ENCODE measurements at regions not wholly inside any gene's neighbourhood (a gene's known extent, or its start where the extent isn't known, plus 50 kb on each side); places are given as distances from the start of the nearest gene placed in this dataset.

DNA sequence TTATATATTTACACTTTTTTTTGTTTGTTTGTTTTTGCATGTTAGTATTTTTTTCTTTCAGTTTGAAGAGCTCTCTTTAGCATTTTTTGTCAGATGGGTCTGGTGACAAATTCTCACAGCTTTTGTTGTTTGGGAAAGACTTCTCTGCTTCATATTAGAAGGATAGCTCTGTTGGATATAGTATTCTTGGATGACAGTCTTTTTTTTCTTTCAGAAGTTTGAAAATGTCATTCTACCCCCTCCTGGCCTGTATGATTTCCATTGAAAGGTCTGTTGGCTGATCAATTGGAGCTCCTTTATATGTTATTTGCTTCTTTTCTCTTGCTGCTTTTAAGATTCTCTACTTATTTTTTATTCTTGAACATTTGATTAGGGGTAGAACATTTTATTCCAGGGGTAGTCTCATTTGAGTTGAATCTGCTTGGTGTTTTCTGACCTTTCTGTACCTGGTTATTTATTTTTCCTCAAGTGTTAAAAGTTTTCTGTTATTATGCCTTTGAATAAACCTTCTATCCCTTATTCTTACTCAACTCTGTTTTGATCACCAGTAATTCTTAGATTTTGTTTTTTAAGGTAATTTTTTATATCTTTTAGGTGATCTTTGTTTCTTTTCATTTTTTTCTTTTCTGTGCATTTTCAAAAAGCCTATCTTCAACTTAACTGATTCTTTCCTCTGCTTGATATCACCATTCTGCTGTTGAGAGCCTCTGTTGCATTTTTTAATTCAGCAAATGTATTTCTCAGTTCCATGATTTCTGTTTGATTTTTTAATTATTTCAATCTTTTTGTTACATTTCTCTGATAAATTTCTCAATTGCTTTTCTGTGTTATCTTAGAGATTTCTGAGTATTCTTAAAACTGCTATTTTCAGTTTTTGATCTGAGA lies 176.8 kb upstream of the ECI2 start:
- no peak overlapping the region for H3K4me3 Mint-ChIP-seq
- no peaks in the 10 kb centered on the region for H3K4me1 Mint-ChIP-seq
- H3K27ac Mint-ChIP-seq: no peak overlapping the region
- H3K9me3 Mint-ChIP-seq: peaks cover 23% of the 10 kb centered on the region
- ATAC-seq (no peak), DNase-seq (ENCODE audit: low spot score in 2 of 2) (no peak)
- H3K36me3 Mint-ChIP-seq: no peaks in the 10 kb centered on the region

DNA sequence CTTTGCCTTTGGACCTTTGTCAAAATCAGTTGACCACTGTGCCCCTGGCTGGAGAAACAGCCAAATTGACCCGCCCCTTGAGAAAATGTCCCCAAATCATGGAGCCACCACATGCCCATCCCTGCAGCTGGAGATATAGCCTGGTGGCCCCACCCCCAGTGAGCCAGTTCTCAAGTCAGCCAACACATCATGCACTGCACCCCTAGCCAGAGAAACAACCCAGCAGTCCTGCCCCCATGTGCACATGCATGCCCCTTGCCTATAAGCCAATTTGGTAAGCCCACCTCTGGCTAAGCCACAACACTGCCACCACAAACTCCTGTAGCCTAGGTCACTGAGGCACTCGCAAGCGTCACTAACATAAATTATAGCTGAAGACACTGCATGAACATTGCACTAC lies 174.2 kb upstream of the ECI2 start:
- no peak for ATAC-seq

DNA sequence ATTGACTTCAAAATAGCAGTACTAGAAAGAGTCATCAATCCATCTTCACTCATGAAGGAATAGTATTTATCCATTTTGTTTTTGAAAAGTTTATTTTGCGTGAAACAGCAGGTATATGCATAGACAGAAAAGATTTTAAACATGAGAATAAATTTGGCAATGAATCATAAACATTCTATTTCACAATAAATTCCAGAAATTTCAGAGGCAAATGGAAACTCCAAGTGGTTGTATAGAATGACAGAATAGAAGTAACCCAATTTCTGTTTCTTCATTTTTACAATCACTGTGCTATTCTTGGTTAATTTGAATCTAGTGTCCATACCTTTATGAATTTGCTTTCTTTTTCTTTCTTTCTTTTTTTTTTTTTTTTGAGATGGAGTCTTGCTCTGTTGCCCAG lies 173.0 kb upstream of the ECI2 start:
- DNase-seq (ENCODE audit: low spot score in 2 of 2) (no peak), ATAC-seq (no peak)
- Mint-ChIP-seq H3K36me3 (no peaks in the 10 kb centered on the region), H3K9me3 (peaks cover 19% of the 10 kb centered on the region), H3K4me3 (no peak overlapping the region), H3K27ac (no peak overlapping the region), H3K4me1 (no peaks in the 10 kb centered on the region)

More for the DNA sequence above, 174.2 kb upstream of the ECI2 start:
- no peak overlapping the region for H3K4me3 Mint-ChIP-seq
- H3K36me3 Mint-ChIP-seq: no peaks in the 10 kb centered on the region
- no peak overlapping the region for H3K27ac Mint-ChIP-seq
- DNase-seq (ENCODE audit: low spot score in 2 of 2): no peak
- peaks cover 23% of the 10 kb centered on the region for H3K9me3 Mint-ChIP-seq
- no peaks in the 10 kb centered on the region for H3K4me1 Mint-ChIP-seq

DNA sequence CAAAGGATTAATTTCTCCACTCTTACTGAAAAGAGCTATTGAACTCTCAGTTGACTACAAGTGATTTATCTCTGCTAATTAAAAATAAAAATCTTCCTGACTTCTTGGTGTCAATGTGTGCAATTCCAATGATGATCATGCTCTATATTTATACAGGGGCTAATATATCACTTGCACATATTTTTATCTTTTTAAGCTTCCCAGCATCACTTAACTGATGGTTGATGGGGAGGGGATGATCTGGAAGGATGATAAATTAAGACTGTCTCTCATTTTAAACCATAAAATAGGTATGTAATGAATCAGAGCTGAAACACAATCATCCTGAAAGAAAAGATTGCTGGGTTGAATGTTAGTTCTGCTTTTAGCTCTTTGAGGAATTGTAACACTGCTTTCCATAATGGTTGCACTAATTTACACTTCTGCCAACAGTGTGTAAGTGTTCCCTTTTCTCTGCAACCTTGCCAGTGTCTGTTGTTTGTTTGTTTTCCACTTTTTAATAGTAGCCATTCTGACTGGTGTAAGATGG lies 169.6 kb upstream of the ECI2 start:
- no peak for ATAC-seq
- Mint-ChIP-seq H3K36me3 (no peaks in the 10 kb centered on the region), H3K27ac (no peak overlapping the region), H3K4me3 (no peak overlapping the region), H3K4me1 (no peaks in the 10 kb centered on the region), H3K9me3 (peaks cover 4% of the 10 kb centered on the region)
- no peak for DNase-seq (ENCODE audit: low spot score in 2 of 2)

DNA sequence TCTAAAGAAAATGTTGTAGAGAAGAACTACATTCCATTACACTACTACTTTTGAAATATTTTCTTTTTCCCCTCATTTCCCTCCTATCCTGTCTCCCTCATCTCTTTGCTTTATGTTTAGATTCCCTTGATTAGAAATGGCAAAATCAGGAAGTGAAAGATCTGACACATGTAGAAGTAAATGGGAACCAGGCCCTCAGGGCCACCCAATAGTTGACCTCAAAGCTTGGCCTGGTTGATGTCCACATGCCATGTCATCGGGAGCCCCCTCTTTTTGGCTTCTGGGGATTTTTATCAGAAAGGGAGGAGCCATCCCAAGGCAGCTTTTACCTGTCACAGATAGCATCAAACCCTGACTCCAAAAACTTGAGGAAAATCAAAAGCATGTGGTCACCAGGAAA lies 168.3 kb upstream of the ECI2 start:
- Mint-ChIP-seq H3K9me3 (no peaks in the 10 kb centered on the region), H3K4me1 (no peaks in the 10 kb centered on the region), H3K27ac (no peak overlapping the region), H3K36me3 (no peaks in the 10 kb centered on the region), H3K4me3 (no peak overlapping the region)
- DNase-seq (ENCODE audit: low spot score in 2 of 2) (no peak), ATAC-seq (no peak)

DNA sequence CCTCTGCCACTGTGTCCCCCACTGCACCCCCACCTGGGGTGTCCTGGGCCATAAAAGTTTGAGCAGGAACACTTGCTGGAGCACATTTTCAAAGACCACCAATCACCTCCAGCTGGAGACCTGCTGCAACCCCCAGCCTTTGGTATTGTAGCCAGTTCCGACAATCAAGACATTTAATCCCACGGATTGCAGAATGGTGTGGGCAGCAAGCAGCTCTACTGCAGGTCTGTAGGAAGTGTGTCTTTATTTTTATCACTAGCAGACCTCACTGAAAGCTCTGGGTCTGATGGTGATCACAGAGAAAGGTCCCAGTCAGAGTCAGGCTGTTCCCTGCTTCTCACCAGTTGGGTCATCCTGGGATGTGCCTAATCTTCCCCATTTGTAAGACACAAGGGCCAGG lies 167.1 kb upstream of the ECI2 start:
- ATAC-seq (no peak), DNase-seq (ENCODE audit: low spot score in 2 of 2) (no peak)
- Mint-ChIP-seq H3K27ac (no peak overlapping the region), H3K36me3 (no peaks in the 10 kb centered on the region), H3K4me3 (no peak overlapping the region), H3K4me1 (no peaks in the 10 kb centered on the region), H3K9me3 (no peaks in the 10 kb centered on the region)

DNA sequence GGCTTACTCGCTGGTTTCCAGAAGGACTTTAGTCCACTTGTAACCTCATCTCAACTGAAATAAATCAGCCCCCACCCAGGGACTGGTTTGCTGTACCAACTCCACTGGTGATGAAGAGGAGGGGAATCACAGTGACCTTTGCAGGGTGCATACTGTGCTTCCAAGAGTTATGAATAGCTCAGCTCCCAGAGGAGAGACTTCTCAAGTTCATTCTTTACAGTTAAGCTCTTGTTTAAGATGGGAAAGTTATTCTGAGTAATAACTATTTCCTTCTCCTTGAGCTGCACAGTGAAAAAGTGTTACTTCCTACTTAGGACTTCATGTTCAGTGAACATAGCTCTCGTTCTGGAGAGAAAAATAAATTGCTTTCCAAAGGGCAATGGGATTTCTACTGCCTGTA lies 166.5 kb upstream of the ECI2 start:
- Mint-ChIP-seq H3K36me3 (no peaks in the 10 kb centered on the region), H3K4me1 (no peaks in the 10 kb centered on the region), H3K9me3 (no peaks in the 10 kb centered on the region), H3K27ac (no peak overlapping the region), H3K4me3 (no peak overlapping the region)
- DNase-seq (ENCODE audit: low spot score in 2 of 2): no peak
- ATAC-seq: no peak

DNA sequence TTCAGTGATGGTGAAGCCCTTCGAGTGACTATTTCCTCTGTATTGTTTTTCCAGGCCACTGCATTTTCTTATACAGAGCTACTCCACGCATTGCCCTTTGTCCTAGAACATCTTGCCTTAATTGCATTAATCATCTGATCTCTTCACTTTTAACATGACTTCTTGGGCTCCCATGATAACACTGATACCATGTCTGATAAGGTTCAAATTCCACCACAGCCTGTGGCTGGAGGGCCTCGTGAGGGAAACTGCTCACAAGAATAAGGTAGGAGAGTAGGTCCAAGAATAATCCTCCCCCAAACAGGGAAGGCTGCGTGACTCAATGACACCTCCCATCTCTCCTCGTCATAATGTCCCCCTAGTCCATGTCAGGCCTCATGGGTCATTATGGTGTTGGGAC lies 165.5 kb upstream of the ECI2 start:
- Mint-ChIP-seq H3K36me3 (no peaks in the 10 kb centered on the region), H3K9me3 (no peaks in the 10 kb centered on the region), H3K27ac (no peak overlapping the region), H3K4me1 (no peaks in the 10 kb centered on the region), H3K4me3 (no peak overlapping the region)
- no peak for ATAC-seq
- no peak for DNase-seq (ENCODE audit: low spot score in 2 of 2)

DNA sequence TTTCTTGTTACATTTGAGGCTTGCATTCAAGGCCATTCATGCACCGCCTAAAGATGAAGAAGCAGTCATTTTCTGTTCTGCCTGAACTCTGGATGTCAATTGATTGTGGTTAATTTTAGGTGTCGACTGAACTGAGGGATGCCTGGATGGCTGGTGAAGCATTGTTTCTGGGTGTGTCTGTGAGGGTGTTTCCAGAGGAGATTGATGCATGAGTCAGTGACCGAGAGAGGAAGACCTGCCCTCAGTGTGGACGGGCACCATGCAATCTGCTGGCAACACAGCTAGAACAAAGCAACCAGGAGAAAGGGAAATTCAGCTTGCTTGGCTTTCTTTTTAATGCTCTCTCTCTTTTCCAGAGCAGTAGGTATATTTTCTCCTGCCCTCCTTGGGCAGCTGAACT lies 164.1 kb upstream of the ECI2 start:
- no peak for DNase-seq (ENCODE audit: low spot score in 2 of 2)
- Mint-ChIP-seq H3K4me1 (no peaks in the 10 kb centered on the region), H3K9me3 (no peaks in the 10 kb centered on the region), H3K4me3 (no peak overlapping the region), H3K27ac (no peak overlapping the region), H3K36me3 (no peaks in the 10 kb centered on the region)
- ATAC-seq: no peak

DNA sequence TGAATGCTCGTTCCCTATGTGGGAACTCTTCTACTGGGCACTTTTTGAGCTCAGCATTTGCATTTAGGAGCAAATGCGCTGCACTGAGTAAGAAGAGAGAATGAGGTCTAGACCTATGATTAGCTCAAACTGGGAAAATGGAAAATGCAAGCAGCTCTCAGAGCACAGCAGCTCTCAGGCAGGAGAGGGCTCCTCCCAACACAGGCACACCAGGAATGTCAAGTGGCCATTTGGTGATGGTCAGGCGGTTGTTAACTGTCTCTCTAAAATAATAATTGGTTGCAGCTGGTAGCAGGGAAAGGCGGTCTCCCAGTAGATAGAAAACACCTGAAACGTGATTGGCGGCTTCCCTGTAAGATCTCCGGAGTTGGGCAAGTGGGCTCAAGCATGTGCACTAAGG lies 162.0 kb upstream of the ECI2 start:
- no peak overlapping the region for H3K4me3 Mint-ChIP-seq
- DNase-seq (ENCODE audit: low spot score in 2 of 2): no peak

DNA sequence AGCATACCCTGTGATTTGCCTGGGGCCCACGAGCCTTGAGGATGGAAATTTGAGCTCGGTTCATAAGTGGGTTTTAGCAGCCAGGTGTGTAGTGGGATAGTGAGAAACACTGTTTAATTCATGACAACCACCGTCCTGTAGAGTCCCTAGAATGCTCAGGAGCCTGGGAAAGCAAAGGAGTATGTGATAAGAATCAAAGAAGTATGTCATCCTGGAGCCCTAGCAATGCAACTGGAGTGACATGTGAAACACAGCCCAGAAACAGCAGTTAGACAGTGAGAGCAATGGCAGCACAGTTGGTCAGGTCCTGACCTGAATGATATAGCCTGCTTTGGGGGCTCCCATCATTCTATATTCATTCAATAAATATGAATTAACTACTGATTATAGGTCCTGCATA lies 161.2 kb upstream of the ECI2 start:
- no peak for ATAC-seq
- H3K27ac Mint-ChIP-seq: no peak overlapping the region
- H3K4me1 Mint-ChIP-seq: no peaks in the 10 kb centered on the region
- no peak overlapping the region for H3K4me3 Mint-ChIP-seq
- DNase-seq (ENCODE audit: low spot score in 2 of 2): no peak
- no peaks in the 10 kb centered on the region for H3K9me3 Mint-ChIP-seq
- H3K36me3 Mint-ChIP-seq: no peaks in the 10 kb centered on the region

More for the DNA sequence above, 162.0 kb upstream of the ECI2 start:
- Mint-ChIP-seq H3K27ac (no peak overlapping the region), H3K36me3 (no peaks in the 10 kb centered on the region), H3K9me3 (no peaks in the 10 kb centered on the region), H3K4me1 (no peaks in the 10 kb centered on the region)
- no peak for ATAC-seq

DNA sequence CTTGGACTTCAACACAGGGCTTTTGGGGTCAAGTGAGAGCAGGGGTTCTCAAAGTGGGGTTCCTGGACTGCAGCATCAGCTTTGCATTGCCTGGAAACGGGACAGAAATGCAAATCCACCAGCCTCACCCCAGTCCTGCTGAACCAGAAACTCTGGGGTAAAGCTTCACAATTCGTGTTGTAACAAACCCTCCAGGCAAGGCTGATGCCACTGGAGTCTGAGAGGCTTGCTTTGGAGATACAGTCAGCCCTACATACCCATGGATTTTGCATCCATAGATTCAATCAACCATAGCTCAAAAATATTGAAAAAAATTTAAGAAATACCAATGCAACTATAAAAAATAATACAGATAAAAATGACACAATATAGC lies 160.4 kb upstream of the ECI2 start:
- no peak for ATAC-seq
- H3K4me1 Mint-ChIP-seq: no peaks in the 10 kb centered on the region

DNA sequence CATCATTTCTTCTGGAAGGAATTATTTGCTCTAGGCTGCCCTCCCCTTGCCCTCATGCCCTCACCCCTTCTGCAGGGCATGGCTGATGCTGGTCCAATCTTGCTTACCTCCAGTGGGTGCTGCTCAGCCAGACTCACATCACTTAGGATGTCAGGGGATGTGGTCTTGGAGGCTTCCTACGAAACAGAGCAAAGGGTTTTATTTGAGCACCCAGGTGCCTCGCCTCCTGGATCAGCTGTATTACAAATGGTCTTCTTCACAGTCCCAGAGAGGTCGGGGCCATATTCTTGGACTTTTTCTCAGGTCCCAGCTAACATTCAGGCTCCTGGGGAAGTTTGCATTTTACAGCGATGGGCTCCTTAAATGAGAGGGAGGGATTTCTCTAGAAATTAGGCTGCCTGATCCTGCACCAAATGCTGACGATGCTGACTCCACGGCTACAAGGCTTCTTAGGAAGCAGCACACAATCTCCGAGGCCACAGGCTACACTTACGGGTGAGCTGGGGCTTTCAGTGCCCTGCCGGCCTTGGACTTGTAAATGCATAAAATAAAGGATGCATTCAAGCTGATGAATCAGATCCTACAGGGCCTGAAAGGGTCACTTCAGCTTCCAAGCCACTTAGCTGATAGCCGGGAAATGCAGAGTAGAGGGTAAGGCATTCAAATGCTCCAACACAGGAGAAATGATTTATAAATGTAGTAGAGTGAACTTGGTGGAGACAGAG lies 159.8 kb upstream of the ECI2 start:
- Mint-ChIP-seq H3K27ac (no peak overlapping the region), H3K4me3 (no peak overlapping the region), H3K9me3 (no peaks in the 10 kb centered on the region), H3K36me3 (no peaks in the 10 kb centered on the region), H3K4me1 (no peaks in the 10 kb centered on the region)
- DNase-seq (ENCODE audit: low spot score in 2 of 2) (no peak), ATAC-seq (peak; percentile 24)

More for the DNA sequence above, 160.4 kb upstream of the ECI2 start:
- Mint-ChIP-seq H3K27ac (no peak overlapping the region), H3K4me3 (no peak overlapping the region), H3K36me3 (no peaks in the 10 kb centered on the region), H3K9me3 (no peaks in the 10 kb centered on the region)
- no peak for DNase-seq (ENCODE audit: low spot score in 2 of 2)

DNA sequence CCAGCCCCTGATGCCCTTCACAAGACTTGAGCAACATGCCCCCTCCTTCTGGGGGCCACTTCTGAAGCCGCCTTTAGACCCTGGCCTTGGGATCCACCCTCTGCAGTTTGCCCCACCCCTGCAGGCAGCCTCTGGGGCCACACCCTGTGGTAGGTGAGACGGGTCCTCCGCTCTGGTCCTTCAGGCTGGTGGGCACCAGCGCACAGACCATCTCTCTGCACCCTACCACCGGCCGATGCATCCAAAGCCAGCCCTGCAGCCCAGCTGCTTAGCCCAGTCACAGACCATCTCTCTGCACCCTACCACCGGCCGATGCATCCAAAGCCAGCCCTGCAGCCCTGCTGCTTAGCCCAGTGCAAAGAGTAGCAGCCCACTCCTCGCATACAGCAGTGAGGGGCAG lies 159.3 kb upstream of the ECI2 start:
- H3K4me1 Mint-ChIP-seq: no peaks in the 10 kb centered on the region
- ATAC-seq: peak; percentile 5
- no peak overlapping the region for H3K27ac Mint-ChIP-seq
- no peak overlapping the region for H3K4me3 Mint-ChIP-seq
- H3K9me3 Mint-ChIP-seq: no peaks in the 10 kb centered on the region
- H3K36me3 Mint-ChIP-seq: no peaks in the 10 kb centered on the region
- DNase-seq (ENCODE audit: low spot score in 2 of 2): no peak

DNA sequence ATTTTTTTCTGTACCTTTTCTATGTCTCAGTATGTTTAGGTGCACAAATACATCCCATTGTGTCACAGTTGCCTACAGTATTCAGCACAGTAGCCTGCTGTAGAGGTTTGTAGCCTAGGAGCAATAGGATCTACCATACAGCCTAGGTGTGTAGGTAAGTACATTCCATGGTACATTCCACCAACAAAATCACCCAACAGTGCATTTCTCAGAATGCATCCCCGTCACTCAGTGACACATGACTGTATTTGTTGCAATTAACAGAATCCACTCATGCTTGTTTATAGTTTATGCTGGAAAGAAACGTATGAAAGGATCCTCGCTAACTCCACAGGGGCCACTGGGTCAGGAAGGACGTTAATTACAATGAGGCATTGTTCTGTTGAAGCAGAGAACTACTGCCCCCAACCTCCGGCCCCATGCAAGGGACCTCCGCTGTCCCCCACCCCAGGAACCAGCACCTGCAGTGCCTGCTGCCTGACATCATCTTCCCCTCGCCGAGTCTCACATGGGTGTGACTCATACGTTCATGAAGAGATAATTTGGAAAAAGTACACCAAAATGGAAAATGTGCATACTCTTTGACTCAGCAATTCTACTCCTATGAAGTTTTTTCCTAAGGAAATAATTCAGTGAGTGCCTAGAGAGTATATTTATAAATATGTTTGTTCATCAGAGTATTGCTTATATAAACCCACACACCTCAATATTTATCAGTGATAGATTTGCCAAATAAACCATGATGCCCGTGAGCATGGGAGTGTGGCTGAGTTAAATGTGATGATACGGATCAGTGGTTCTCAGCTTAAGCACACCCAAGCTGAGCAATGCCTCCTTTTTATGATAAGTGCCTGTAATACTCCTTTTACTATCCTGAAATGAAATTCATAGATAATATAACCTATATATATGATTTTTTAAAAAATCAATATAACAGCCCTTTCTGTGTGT lies 156.4 kb upstream of the ECI2 start:
- Mint-ChIP-seq H3K4me3 (no peak overlapping the region), H3K36me3 (no peaks in the 10 kb centered on the region), H3K27ac (no peak overlapping the region), H3K9me3 (no peaks in the 10 kb centered on the region), H3K4me1 (no peaks in the 10 kb centered on the region)
- ATAC-seq (no peak), DNase-seq (ENCODE audit: low spot score in 2 of 2) (no peak)
